GM12873 (cell line): ENCODE measurements at regions not wholly inside any gene's neighbourhood (a gene's known extent, or its start where the extent isn't known, plus 50 kb on each side); places are given as distances from the start of the nearest gene placed in this dataset.

Experiments
- CTCF ChIP-seq: IDR thresholded peaks from 2 replicates; pipeline ENCODE4 v1.5.1; 2012; ENCODE audit warnings: low read depth, mild to moderate bottlenecking, moderate library complexity, low read length, control low read depth; ENCODE audit not compliant: insufficient read depth; ENCODE audit errors: missing control alignments

GRCh38 chr2:13813236-13813635 is 819.3 kb upstream of the LRATD1 start:
- no peak for TF ChIP-seq CTCF

GRCh38 chr2:13818002-13818401 is 814.5 kb upstream of the LRATD1 start:
- no peak for TF ChIP-seq CTCF

GRCh38 chr2:13819896-13820295 is 812.6 kb upstream of the LRATD1 start:
- TF ChIP-seq CTCF: no peak

- no peak for TF ChIP-seq CTCF
Observed at GRCh38 chr2:13821255-13821880, 811.1 kb upstream of the LRATD1 start.

- TF ChIP-seq CTCF: no peak
Observed at GRCh38 chr2:13822365-13822764, 810.2 kb upstream of the LRATD1 start.

- no peak for TF ChIP-seq CTCF
Observed at GRCh38 chr2:13826314-13826853, 806.1 kb upstream of the LRATD1 start.

- no peak for TF ChIP-seq CTCF
Observed at GRCh38 chr2:13858626-13859025, 773.9 kb upstream of the LRATD1 start.
